ENCODE measurements at regions not wholly inside any gene's neighbourhood (a gene's known extent, or its start where the extent isn't known, plus 50 kb on each side); places are given as distances from the start of the nearest gene placed in this dataset.

DNA sequence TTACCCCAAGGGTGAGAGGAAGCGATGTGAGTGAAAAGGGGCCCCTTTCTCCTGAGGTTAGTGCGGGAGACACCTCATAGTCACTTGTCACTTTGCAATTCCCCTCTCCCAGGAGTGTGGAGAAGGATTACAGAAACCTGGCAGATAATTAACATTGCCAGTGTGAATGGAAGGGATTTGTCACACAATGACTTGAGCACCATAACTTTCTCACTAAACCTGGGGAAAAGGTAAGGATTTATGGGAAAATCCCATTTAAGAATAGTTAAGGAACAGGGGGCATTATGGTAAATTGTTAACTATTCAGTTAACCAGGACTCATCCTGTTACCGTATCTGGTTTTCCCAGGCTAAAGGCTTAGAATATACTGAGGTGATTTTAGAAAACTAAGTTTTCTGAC lies 219.5 kb upstream of the JAG1 start:
- Histone ChIP-seq H3K4me3 (ENCODE audit: low read length) (no peak overlapping the region), H3K9me3 (replicated peaks; ENCODE audit: insufficient read depth, low read length) (no peaks in the 10 kb centered on the region), H3K27me3 (replicated peaks; ENCODE audit: insufficient read depth, low read length) (no peaks in the 10 kb centered on the region), H3K79me2 (ENCODE audit: low read length) (no peaks in the 10 kb centered on the region), H3K9me2 (replicated peaks; ENCODE audit: insufficient read depth, low read length) (no peaks in the 10 kb centered on the region), H3F3A (ENCODE audit: insufficient read depth, low read length) (no peaks in the 10 kb centered on the region), H3K4me2 (ENCODE audit: low read depth, low read length) (no peak overlapping the region), H3K4me1 (ENCODE audit: low read length) (no peaks in the 10 kb centered on the region), H3K36me3 (replicated peaks; ENCODE audit: insufficient read depth, low read length) (no peaks in the 10 kb centered on the region), H2AFZ (ENCODE audit: low read length) (no peak overlapping the region), H3K9ac (ENCODE audit: low read length) (no peak overlapping the region), H4K20me1 (ENCODE audit: insufficient read depth, low read length) (no peaks in the 10 kb centered on the region), H3K27ac (ENCODE audit: low read length) (no peak overlapping the region)
- TF ChIP-seq EZH2 (optimal IDR thresholded peaks at IDR 0.05; ENCODE audit: low read depth, low read length) (no peak), EZH2phosphoT487 (IDR thresholded peaks at IDR 0.05; ENCODE audit: low read length) (no peak)
- TF ChIP-seq, protein P1, sequence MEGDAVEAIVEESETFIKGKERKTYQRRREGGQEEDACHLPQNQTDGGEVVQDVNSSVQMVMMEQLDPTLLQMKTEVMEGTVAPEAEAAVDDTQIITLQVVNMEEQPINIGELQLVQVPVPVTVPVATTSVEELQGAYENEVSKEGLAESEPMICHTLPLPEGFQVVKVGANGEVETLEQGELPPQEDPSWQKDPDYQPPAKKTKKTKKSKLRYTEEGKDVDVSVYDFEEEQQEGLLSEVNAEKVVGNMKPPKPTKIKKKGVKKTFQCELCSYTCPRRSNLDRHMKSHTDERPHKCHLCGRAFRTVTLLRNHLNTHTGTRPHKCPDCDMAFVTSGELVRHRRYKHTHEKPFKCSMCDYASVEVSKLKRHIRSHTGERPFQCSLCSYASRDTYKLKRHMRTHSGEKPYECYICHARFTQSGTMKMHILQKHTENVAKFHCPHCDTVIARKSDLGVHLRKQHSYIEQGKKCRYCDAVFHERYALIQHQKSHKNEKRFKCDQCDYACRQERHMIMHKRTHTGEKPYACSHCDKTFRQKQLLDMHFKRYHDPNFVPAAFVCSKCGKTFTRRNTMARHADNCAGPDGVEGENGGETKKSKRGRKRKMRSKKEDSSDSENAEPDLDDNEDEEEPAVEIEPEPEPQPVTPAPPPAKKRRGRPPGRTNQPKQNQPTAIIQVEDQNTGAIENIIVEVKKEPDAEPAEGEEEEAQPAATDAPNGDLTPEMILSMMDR (IDR thresholded peaks at IDR 0.05; ENCODE audit: low read length) = no peak
- DNase-seq = no peak

DNA sequence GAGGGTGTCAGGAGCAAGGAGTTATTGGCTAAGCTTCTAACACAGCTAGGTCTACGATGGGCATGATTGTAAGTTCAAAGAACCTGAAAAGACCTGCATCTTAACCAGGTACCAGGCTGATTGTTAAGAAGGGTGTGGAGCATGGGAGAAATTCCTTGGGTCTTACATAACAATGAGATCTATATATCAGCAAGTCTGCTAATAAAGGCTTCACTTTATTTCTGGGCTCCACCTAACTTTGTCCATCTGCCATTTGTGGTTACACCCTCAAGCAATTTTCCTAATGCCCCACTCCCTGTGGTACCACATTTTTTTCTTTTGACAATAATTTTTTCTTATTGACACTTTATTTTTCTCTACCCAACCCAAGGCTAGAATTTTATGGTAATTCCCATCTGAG lies 223.5 kb upstream of the JAG1 start:
- Histone ChIP-seq H3K36me3 (replicated peaks; ENCODE audit: insufficient read depth, low read length) (no peaks in the 10 kb centered on the region), H3K9me2 (replicated peaks; ENCODE audit: insufficient read depth, low read length) (no peaks in the 10 kb centered on the region), H3K79me2 (ENCODE audit: low read length) (no peaks in the 10 kb centered on the region), H3K27me3 (replicated peaks; ENCODE audit: insufficient read depth, low read length) (no peaks in the 10 kb centered on the region), H4K20me1 (ENCODE audit: insufficient read depth, low read length) (no peaks in the 10 kb centered on the region), H3K9ac (ENCODE audit: low read length) (no peak overlapping the region), H3K4me2 (ENCODE audit: low read depth, low read length) (no peak overlapping the region), H3K4me3 (ENCODE audit: low read length) (no peak overlapping the region), H3K4me1 (ENCODE audit: low read length) (no peaks in the 10 kb centered on the region), H3K9me3 (replicated peaks; ENCODE audit: insufficient read depth, low read length) (no peaks in the 10 kb centered on the region), H2AFZ (ENCODE audit: low read length) (no peak overlapping the region), H3F3A (ENCODE audit: insufficient read depth, low read length) (no peaks in the 10 kb centered on the region), H3K27ac (ENCODE audit: low read length) (no peak overlapping the region)
- TF ChIP-seq, protein P1 (IDR thresholded peaks at IDR 0.05; ENCODE audit: low read length) = no peak
- TF ChIP-seq EZH2phosphoT487 (IDR thresholded peaks at IDR 0.05; ENCODE audit: low read length) (no peak), EZH2 (optimal IDR thresholded peaks at IDR 0.05; ENCODE audit: low read depth, low read length) (no peak)
- no peak for DNase-seq

DNA sequence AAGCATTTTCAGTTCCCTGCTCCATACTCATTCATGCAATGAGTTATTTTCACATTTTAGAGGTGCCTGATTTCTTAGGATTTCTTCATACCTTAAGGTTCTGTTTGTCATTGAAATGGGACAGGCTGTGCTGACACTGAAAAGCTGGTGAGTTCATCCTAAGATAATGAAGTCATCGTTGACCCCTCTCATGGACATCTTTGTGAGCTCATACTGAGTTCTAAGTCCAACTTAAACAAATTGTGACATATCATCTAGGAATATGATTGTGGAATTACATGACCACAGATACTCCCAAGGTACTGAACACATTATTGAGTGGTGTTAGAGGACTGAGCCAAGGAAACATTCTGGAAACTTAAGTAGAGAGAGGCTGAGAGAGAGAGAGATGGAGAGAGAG lies 224.8 kb upstream of the JAG1 start:
- TF ChIP-seq EZH2phosphoT487 (IDR thresholded peaks at IDR 0.05; ENCODE audit: low read length) (no peak), EZH2 (optimal IDR thresholded peaks at IDR 0.05; ENCODE audit: low read depth, low read length) (no peak)
- TF ChIP-seq, protein P1 (IDR thresholded peaks at IDR 0.05; ENCODE audit: low read length) = no peak
- H3K36me3 ChIP-seq (replicated peaks; ENCODE audit: insufficient read depth, low read length) = no peaks in the 10 kb centered on the region
- no peak overlapping the region for H3K9ac ChIP-seq (ENCODE audit: low read length)
- no peak overlapping the region for H3K4me3 ChIP-seq (ENCODE audit: low read length)
- no peak for DNase-seq
- no peaks in the 10 kb centered on the region for H3K4me1 ChIP-seq (ENCODE audit: low read length)
- no peaks in the 10 kb centered on the region for H3K79me2 ChIP-seq (ENCODE audit: low read length)
- H3F3A ChIP-seq (ENCODE audit: insufficient read depth, low read length) = no peaks in the 10 kb centered on the region
- H3K27ac ChIP-seq (ENCODE audit: low read length) = no peak overlapping the region
- no peaks in the 10 kb centered on the region for H4K20me1 ChIP-seq (ENCODE audit: insufficient read depth, low read length)
- no peaks in the 10 kb centered on the region for H3K9me3 ChIP-seq (replicated peaks; ENCODE audit: insufficient read depth, low read length)
- H2AFZ ChIP-seq (ENCODE audit: low read length) = no peak overlapping the region
- H3K9me2 ChIP-seq (replicated peaks; ENCODE audit: insufficient read depth, low read length) = no peaks in the 10 kb centered on the region
- H3K27me3 ChIP-seq (replicated peaks; ENCODE audit: insufficient read depth, low read length) = no peaks in the 10 kb centered on the region
- H3K4me2 ChIP-seq (ENCODE audit: low read depth, low read length) = no peak overlapping the region
